Ramos (cell line): ENCODE measurements at regions not wholly inside any gene's neighbourhood (a gene's known extent, or its start where the extent isn't known, plus 50 kb on each side); places are given as distances from the start of the nearest gene placed in this dataset.

Experiments used
- in situ Hi-C: fragments of 300-500 bp; cut with MboI; formaldehyde crosslinking; loops from one replicate; pipeline ENCODE4 v1.14.3; 2022; ENCODE audit warnings: low sequenced_read_pairs; ENCODE audit not compliant: unreplicated experiment

DNA sequence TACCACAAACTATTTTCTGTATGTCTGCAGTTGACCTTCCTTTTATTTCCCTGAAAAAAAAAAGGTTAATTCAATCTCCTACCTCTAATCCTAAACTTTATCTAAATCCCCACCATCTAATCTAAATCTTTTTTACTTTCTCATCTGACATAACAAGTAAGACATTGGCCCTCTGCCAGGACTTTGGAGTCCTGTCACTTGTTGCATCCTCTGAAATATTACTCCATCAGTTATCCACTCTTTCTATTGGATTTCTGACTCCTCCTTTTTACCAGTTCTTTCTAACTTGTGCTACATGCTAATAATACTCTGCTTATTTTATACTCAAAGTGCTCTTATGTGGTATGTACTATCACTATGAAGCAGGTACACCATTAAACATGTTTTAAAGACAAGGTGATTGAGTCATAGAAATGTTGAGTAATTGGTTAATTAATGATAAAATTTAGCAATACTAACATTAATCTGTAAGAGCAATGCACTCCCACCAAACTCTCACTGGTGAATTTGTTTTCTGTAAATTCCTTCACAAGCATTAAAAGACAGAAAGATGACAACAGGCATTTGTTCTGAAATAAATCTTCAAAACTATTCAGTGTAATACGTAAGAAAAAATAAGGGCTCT, 914.2 kb upstream of the RAG2 start:
- in situ Hi-C loops: no loop called here

DNA sequence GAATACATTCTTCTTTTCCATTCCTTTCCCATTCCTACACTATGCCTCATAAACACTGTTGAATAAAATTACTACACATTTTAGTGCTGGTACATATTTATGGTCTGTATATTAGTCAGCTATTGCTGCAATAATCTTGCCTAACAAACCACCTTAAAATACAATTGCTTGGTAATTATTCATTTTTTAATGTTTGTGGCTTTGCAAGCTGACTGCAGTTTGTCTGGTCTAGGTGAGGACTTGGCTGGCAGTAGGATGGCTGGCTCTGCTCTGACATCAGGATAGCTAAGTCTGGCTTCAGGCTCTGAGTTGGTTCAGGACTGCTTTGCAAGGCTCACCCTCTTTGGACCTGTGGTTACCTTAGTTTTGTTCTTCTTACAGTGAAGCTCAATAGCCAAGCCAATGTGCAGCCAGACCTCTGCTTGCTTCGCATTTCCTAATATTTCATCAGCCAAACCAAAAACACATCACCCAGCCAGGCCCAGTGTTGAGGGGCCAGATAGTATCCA, 913.4 kb upstream of the RAG2 start:
- in situ Hi-C loops: no loop called here

DNA sequence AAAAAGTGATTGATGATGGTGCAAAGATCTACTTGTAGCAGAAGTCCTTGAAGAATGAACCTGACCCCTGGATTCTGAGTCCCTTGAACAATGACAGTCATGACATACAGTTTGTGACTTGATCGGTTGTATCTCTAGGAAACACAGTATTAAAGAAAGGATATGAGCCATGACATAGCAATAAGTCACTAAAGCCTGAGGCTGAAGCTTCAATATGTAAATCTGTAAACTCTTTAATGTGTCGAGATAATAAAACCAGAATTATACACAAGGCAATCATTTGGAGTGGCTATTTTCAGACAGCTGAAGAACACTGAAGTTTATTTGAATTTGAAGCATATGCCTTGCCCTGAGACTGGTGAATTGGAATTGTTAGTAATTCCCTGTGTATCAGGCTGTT, 911.5 kb upstream of the RAG2 start:
- in situ Hi-C loops: no loop called here

DNA sequence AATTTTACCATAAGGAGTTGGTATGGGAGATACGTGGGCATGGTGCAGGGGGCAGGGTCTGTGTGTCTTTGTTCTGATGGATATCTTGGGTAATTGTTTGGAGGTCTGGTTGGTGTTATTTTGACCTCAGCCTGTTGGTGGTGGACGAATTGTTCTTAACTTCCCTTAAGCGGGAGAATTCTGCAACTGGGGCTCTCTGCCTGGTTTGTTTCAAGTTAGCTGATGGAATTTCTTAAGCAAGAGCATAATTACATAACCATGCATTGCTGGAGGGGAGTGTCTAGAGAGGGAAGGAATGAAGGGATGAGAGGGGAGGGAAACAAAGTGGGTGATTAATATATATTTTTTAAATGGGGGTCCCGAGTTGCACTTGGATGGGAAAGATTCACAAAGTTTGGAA, 908.5 kb upstream of the RAG2 start:
- in situ Hi-C loops: no loop called here

GRCh38 chr11:37505406-37505805, 907.4 kb upstream of the RAG2 start:
- in situ Hi-C loops: no loop called here

DNA sequence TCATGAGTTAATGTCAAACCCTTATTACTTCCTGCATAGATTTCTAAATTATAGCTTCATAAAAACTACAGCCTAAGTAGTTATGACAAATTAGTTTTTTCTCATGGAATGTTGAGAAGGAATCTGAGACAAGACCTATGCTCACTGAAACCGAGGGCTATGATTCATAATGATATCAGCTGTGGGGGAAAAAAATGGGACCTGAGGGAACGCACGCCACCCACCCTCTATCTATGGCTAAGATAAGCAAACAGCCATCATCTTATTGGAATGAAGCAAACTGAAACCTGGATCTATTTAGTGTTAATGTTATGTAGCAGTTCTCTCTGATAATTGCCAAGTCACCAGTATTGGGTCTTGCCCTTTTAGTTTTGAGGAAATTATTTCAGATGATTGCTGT, 906.9 kb upstream of the RAG2 start:
- in situ Hi-C loops: no loop called here

- in situ Hi-C loops: no loop called here
Measured at GRCh38 chr11:37504060-37504611, 906.1 kb upstream of the RAG2 start.

GRCh38 chr11:37503411-37504059, 905.5 kb upstream of the RAG2 start:
- in situ Hi-C loops: no loop called here

- in situ Hi-C loops: no loop called here
Measured at GRCh38 chr11:37502202-37502601, 904.2 kb upstream of the RAG2 start.

DNA sequence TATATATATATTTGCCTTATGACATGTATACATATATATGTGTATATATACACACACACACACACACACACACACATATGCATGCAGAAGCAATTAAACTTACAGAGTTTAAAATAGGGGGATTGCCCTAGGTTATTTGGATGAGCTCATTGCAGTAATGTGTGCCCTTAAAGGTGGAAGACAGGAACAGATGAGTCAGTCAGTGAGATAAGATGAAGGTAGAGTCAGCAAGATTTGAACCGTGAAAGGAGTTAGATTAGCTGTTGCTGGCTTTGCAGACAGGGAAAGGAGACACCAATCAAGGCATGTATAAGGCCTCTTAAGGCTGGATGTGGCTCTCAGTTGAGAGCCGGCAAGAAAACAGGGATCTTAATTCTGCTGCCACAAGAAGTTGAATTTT, 902.4 kb upstream of the RAG2 start:
- in situ Hi-C loops: no loop called here

GRCh38 chr11:37497326-37497725, 899.3 kb upstream of the RAG2 start:
- in situ Hi-C loops: no loop called here

- in situ Hi-C loops: no loop called here
Measured at GRCh38 chr11:37496201-37496600, 898.2 kb upstream of the RAG2 start.

DNA sequence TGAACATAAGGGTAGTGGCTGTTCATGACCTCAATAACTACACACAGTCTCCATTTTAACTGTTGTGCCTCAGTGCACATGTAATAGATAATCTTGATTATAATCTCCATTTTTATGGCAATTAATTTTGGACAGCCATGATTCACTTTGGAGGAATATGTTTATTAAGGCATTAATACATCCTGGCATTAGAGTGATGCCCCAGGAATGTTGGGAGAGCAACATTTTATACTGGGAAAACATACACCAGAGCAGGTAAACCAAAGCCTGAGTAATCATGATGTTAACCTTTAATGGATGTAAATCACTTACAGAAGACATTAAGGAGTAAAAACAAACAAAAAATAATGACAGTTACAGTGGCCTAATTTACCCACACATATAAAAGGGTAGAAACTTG, 886.3 kb upstream of the RAG2 start:
- in situ Hi-C loops: no loop called here

DNA sequence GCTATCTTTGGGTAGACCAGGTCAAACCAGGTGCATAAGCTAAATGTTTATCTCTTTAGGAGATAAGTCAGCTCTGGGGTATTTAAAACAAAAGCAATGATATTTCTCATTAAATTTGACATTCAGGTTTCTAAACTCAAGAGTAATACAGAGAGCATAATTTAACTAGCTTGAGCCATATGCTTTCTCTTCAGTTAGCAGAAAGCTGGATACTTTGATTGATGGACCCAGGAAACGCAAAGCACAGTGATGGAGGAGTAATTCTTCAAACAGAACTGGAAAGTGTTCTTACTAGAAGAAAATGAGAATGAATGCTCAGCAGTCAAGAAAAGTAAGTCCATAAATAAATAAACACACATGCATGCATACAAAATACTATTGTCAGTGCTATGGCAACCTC, 885.7 kb upstream of the RAG2 start:
- in situ Hi-C loops: no loop called here

GRCh38 chr11:37474889-37475288, 876.9 kb upstream of the RAG2 start:
- in situ Hi-C loops: no loop called here

- in situ Hi-C loops: no loop called here
Measured at GRCh38 chr11:37468344-37468743, 870.3 kb upstream of the RAG2 start.

GRCh38 chr11:37465221-37465620, 867.2 kb upstream of the RAG2 start:
- in situ Hi-C loops: no loop called here

DNA sequence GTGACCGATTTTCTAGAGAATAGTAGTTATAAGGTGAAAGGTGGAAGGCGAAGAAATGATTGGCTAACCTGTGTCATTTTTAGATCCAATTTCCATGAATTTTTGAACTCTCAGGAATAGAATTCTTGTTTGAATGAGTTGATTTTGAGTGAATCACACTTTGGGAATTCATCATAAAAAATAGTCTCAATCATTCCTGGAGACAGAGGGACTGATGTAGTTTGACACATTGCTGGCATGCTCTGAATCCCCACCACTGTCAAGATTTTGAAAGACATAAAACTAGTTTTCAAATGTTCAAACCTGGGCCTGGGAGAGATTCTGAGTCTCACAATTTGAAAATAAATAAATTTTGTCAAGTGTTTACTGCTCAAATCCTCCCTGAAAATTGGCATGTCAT, 861.4 kb upstream of the RAG2 start:
- in situ Hi-C loops: no loop called here

GRCh38 chr11:37456746-37457145, 858.7 kb upstream of the RAG2 start:
- in situ Hi-C loops: no loop called here

- in situ Hi-C loops: no loop called here
Measured at GRCh38 chr11:37451903-37452302, 853.9 kb upstream of the RAG2 start.

DNA sequence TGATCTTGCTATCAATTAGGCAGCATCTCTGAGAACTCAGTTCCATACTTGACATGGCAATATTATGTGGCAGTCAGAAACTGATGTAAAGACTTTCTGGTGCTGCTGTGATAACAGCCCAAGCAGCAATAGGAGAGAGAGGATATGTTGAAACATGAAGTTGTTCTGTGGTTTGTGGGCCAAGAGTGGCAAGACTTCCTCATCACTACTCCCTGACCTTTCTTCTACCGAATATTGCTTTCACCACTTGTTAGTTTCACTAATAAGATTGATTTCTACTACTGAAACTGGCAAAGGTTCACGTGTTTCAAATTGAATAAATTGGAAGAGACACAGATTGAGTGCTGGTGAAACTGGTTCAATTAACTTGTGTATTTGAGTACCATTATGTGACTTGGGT, 852.6 kb upstream of the RAG2 start:
- in situ Hi-C loops: no loop called here

DNA sequence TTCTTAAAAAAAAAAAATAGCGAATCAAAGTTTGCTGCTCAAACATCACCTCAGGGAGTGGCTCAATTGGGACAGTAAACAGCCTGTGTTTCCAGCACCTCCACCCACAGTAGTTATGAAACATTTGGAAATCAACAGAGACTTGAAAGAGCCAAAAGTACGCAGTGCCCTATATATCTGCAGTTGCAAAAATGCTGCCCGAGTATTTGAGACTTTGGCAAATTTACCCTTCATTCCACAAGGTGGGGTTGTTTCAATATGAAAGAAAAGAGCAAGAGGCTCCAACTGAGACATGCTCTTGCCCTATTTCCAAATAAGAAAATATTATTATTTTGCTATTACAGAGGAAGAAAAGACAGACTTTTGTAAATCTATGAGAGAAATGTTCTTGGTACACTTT, 851.1 kb upstream of the RAG2 start:
- in situ Hi-C loops: no loop called here
